CD4-positive, alpha-beta memory T cell (primary cell): ENCODE measurements at regions not wholly inside any gene's neighbourhood (a gene's known extent, or its start where the extent isn't known, plus 50 kb on each side); places are given as distances from the start of the nearest gene placed in this dataset.

Experiments
- CTCF ChIA-PET: fragments of 350-600 bp; sonication (Branson Sonifier 250); formaldehyde crosslinking; loops from one replicate; lab custom pipeline; 2021; ENCODE audit warnings: inconsistent platforms; ENCODE audit not compliant: partially characterized antibody; lab: Charles Lee
- POLR2A ChIA-PET: fragments of 350-600 bp; sonication (Branson Sonifier 250); formaldehyde crosslinking; loops from one replicate; lab custom pipeline; 2021; ENCODE audit not compliant: partially characterized antibody; lab: Charles Lee
- DNase-seq, 5 donors: peaks; one replicate each; pipeline versions ENCODE4 v3.0.0 to v3.0.0-alpha.2; 2020 to 2022; ENCODE audit warnings: mixed read lengths in 1 of 5
- H3K27ac ChIP-seq: one replicate; pipeline ENCODE4 v1.7.0; 2013; ENCODE audit warnings: low read depth, low read length
- H3K27me3 ChIP-seq: 2 replicates; pipeline ENCODE4 v1.7.0; 2013; ENCODE audit warnings: mild to moderate bottlenecking, low read length, moderate library complexity; ENCODE audit not compliant: insufficient read depth
- H3K36me3 ChIP-seq: 2 replicates; pipeline ENCODE4 v1.7.0; 2013; ENCODE audit warnings: mild to moderate bottlenecking, low read length, moderate library complexity; ENCODE audit not compliant: insufficient read depth
- H3K4me1 ChIP-seq: 2 replicates; pipeline ENCODE4 v1.7.0; 2013; ENCODE audit warnings: mild to moderate bottlenecking, low read length, moderate library complexity; ENCODE audit not compliant: insufficient read depth
- H3K4me3 ChIP-seq, 2 donors: one replicate each; pipeline ENCODE4 v1.7.0; 2013; ENCODE audit warnings: low read length in 2 of 2, mild to moderate bottlenecking in 1 of 2
- H3K9me3 ChIP-seq, 2 donors: one replicate each; pipeline ENCODE4 v1.7.0; 2013; ENCODE audit warnings: low read length in 2 of 2, control low read depth in 1 of 2; ENCODE audit not compliant: control insufficient read depth in 1 of 2
- H3K27ac Mint-ChIP-seq, 7 donors: one replicate each; pipeline ENCODE4 v1.8.0; 2020 to 2021; ENCODE audit warnings: mixed read lengths in 7 of 7, mild to moderate bottlenecking in 6 of 7, inconsistent platforms in 3 of 7, moderate library complexity in 3 of 7
- H3K27me3 Mint-ChIP-seq, 2 donors: one replicate each; pipeline ENCODE4 v1.8.0; 2020 to 2021; ENCODE audit warnings: mixed read lengths in 2 of 2
- H3K36me3 Mint-ChIP-seq, 2 donors: one replicate each; pipeline ENCODE4 v1.8.0; 2020 to 2021; ENCODE audit warnings: mixed read lengths in 2 of 2, inconsistent platforms in 1 of 2, mild to moderate bottlenecking in 1 of 2
- H3K4me1 Mint-ChIP-seq, 4 donors: one replicate each; pipeline ENCODE4 v1.8.0; 2020 to 2021; ENCODE audit warnings: mixed read lengths in 4 of 4, mild to moderate bottlenecking in 1 of 4
- H3K4me3 Mint-ChIP-seq, 8 donors: one replicate each; pipeline ENCODE4 v1.8.0; 2020 to 2021; ENCODE audit warnings: mixed read lengths in 8 of 8, mild to moderate bottlenecking in 7 of 8, moderate library complexity in 6 of 8, inconsistent platforms in 3 of 8
- H3K9me3 Mint-ChIP-seq, 8 donors: one replicate each; pipeline ENCODE4 v1.8.0; 2020 to 2021; ENCODE audit warnings: mixed read lengths in 8 of 8, mild to moderate bottlenecking in 5 of 8, inconsistent platforms in 3 of 8, moderate library complexity in 1 of 8
- intact Hi-C: fragments of 100-400 bp; cut with micrococcal nuclease; formaldehyde crosslinking; loops from one replicate; pipeline ENCODE4 v1.15.1; 2023

DNA sequence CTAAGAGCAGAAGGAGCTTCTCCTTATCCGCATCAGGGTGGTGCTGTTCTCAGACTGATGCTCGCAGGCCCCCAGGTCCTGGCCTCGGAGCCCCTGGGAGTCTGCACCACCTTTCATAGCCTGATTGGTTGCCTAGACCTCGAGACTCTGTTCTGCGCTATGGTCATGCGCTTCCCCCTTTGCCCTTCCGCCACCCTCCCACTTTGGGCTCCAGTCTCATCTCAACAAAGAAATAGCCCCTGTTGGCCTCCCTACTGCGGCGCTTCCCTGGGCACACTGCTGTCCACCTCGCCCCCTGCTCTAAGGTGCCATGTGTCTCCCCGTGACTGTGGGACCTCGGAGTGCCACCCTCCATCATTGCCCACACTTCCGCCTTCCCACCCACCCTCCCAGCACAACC lies 102.9 kb upstream of the TWIST2 start:
- no peaks in the 10 kb centered on the region for H3K27me3 ChIP-seq
- Mint-ChIP-seq H3K27ac (no peak overlapping the region), H3K9me3 (peaks cover 0 to 11% (median 10%) of the 10 kb centered on the region in 8 donors), H3K4me3 (no peak overlapping the region), H3K4me1 (peaks cover 0 to 2% (median 0%) of the 10 kb centered on the region in 4 donors), H3K36me3 (no peaks in the 10 kb centered on the region), H3K27me3 (peaks cover 21 to 33% of the 10 kb centered on the region in 2 donors)
- no peak overlapping the region for H3K27ac ChIP-seq
- H3K36me3 ChIP-seq = no peaks in the 10 kb centered on the region
- intact Hi-C loops = no loop called here
- no peak for DNase-seq
- no peak overlapping the region for H3K4me3 ChIP-seq
- ChIA-PET POLR2A (no interaction called here), CTCF (no interaction called here)
- no peaks in the 10 kb centered on the region for H3K9me3 ChIP-seq
- H3K4me1 ChIP-seq = no peaks in the 10 kb centered on the region

DNA sequence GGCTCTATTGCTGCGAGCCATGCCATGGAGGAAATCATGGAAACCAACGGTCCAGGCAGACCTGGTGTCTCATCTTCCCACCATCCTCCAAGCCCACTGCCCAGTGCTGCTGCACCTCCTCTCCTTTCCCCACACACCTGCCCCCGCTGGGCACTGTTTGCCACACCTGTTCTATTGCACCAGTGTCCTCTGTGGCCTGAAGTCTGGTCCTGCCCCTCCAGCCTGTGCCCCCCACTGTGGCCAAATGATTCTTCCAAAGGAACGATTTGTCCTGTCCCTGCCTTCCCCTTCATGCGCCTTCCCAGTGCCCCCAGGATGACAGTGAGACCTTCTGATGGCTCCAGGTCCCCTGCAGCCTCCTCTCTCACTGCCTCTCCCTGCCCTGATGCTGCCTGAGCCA lies 101.9 kb upstream of the TWIST2 start:
- Mint-ChIP-seq H3K36me3 (no peaks in the 10 kb centered on the region), H3K4me1 (peaks cover 0 to 2% (median 0%) of the 10 kb centered on the region in 4 donors), H3K9me3 (peaks cover 0 to 16% (median 10%) of the 10 kb centered on the region in 8 donors)

DNA sequence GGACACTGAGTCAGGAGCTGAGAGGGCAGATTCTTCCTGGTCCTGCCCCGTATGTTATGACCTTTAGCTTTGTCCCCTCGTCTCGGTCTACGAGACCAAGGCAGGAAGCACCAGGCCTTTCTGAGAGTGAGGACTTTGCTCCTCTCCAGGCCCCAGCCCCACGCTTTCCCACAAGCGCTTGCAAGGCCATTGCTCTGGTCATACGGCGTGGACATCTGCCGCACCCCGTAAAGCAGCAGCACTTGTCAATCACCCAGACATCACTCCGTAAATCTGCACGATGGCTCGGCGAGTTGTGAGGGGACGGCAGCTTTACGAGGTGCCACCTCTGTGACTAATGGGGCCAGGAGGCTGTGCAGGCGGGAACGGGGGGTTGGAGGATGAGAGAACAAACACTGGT lies 100.8 kb upstream of the TWIST2 start:
- Mint-ChIP-seq H3K4me1 (peaks cover 0 to 2% (median 0%) of the 10 kb centered on the region in 4 donors), H3K4me3 (no peak overlapping the region), H3K27ac (no peak overlapping the region), H3K36me3 (no peaks in the 10 kb centered on the region), H3K27me3 (peaks cover 13 to 17% of the 10 kb centered on the region in 2 donors), H3K9me3 (peaks cover 0 to 16% (median 10%) of the 10 kb centered on the region in 8 donors)
- Histone ChIP-seq H3K4me1 (no peaks in the 10 kb centered on the region), H3K9me3 (no peaks in the 10 kb centered on the region), H3K27me3 (no peaks in the 10 kb centered on the region), H3K27ac (no peak overlapping the region), H3K4me3 (no peak overlapping the region), H3K36me3 (no peaks in the 10 kb centered on the region)
- intact Hi-C loops = no loop called here
- CTCF ChIA-PET = no interaction called here
- POLR2A ChIA-PET = no interaction called here
- DNase-seq = no peak

More for the DNA sequence above, 101.9 kb upstream of the TWIST2 start:
- POLR2A ChIA-PET = no interaction called here
- CTCF ChIA-PET = no interaction called here
- Mint-ChIP-seq H3K27ac (no peak overlapping the region), H3K27me3 (peaks cover 17 to 24% of the 10 kb centered on the region in 2 donors), H3K4me3 (no peak overlapping the region)
- H3K27me3 ChIP-seq = no peaks in the 10 kb centered on the region
- H3K9me3 ChIP-seq = no peaks in the 10 kb centered on the region
- H3K27ac ChIP-seq = no peak overlapping the region
- DNase-seq = no peak
- intact Hi-C loops = no loop called here
- H3K36me3 ChIP-seq = no peaks in the 10 kb centered on the region
- no peaks in the 10 kb centered on the region for H3K4me1 ChIP-seq
- H3K4me3 ChIP-seq = no peak overlapping the region

DNA sequence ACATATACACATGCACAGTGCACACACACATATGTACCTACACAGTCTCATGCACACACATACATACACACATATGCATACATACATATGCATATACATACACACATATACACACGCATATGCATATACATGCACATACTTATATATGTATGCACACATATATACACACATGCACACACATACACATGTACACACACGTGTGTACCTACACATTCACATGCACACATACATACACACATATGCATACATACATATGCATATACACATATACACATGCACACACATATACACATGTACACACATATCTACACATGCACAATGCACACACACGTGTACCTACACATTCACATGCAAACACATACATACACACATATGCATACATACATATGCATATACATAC lies 100.3 kb upstream of the TWIST2 start:
- ChIA-PET POLR2A (no interaction called here), CTCF (no interaction called here)
- no peak overlapping the region for H3K4me3 Mint-ChIP-seq

DNA sequence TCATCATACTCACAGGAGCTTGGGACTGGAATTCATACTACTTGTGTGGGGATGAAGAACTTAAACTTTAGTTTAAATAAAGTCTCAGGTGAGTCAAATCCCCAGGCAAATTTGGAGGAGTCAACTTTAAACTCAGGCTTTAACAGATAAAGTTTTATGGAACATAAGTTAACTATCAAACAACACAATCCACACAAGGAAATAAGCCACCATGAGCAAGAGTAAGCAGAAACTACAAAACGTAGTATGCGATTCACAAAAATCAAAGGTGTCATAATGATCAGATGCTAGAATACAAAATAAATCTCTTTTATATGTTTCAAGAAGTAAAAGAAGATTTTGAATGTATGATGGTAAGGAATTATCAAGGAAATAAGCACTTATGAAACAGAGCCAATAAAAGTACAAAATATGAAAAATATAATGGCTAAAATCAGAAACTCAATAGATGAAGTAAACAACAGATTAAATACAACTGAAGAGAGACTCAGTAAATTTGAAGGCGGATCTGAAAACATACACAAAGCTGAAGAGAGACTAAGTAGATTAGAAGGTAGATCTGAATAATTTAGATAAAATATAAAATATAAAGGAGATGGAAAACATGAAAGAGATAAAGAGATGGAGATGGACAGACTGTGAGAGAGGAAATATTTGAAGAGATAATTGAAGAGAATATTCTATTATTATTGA lies 97.5 kb upstream of the TWIST2 start:
- Mint-ChIP-seq H3K9me3 (peaks cover 0 to 16% (median 10%) of the 10 kb centered on the region in 8 donors), H3K4me3 (no peak overlapping the region)

More for the DNA sequence above, 100.3 kb upstream of the TWIST2 start:
- Histone ChIP-seq H3K27me3 (no peaks in the 10 kb centered on the region), H3K4me3 (no peak overlapping the region), H3K9me3 (no peaks in the 10 kb centered on the region), H3K27ac (no peak overlapping the region), H3K36me3 (no peaks in the 10 kb centered on the region), H3K4me1 (no peaks in the 10 kb centered on the region)
- no peak overlapping the region for H3K27ac Mint-ChIP-seq
- intact Hi-C loops = no loop called here
- H3K36me3 Mint-ChIP-seq = no peaks in the 10 kb centered on the region
- peaks cover 0 to 16% (median 10%) of the 10 kb centered on the region in 8 donors for H3K9me3 Mint-ChIP-seq
- H3K4me1 Mint-ChIP-seq = peaks cover 0 to 2% (median 0%) of the 10 kb centered on the region in 4 donors
- no peak for DNase-seq
- H3K27me3 Mint-ChIP-seq = peaks cover 13 to 17% of the 10 kb centered on the region in 2 donors

DNA sequence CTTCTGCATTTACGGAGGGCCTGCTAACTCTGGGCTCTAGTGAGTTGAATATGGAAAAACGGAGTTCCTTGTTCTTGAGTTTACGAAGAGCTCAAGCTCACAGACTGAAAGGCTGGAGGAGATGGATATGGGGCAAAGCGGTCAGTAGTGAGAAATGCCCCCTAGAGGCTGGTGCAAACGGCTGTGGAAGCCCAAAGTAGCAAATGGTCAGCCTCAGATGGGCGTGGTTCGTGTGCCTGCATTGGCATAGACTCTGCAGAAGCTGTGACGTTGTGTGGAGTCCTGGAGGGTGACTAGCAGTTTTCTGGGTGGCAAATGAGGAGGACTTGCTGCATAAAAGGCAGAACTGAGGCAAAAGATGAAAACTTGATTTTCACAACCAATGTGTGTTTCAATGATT lies 93.6 kb upstream of the TWIST2 start:
- Histone ChIP-seq H3K27ac (no peak overlapping the region), H3K27me3 (no peaks in the 10 kb centered on the region), H3K36me3 (no peaks in the 10 kb centered on the region), H3K4me3 (no peak overlapping the region), H3K4me1 (no peaks in the 10 kb centered on the region), H3K9me3 (no peaks in the 10 kb centered on the region)
- Mint-ChIP-seq H3K9me3 (peaks cover 0 to 11% (median 6%) of the 10 kb centered on the region in 8 donors), H3K27me3 (peaks cover 8 to 9% of the 10 kb centered on the region in 2 donors), H3K4me3 (no peak overlapping the region), H3K4me1 (no peaks in the 10 kb centered on the region), H3K27ac (no peak overlapping the region), H3K36me3 (no peaks in the 10 kb centered on the region)
- intact Hi-C loops = no loop called here
- DNase-seq = no peak
- POLR2A ChIA-PET = no interaction called here
- CTCF ChIA-PET = no interaction called here

More for the DNA sequence above, 97.5 kb upstream of the TWIST2 start:
- no peaks in the 10 kb centered on the region for H3K9me3 ChIP-seq
- Mint-ChIP-seq H3K27ac (no peak overlapping the region), H3K27me3 (peaks cover 8 to 9% of the 10 kb centered on the region in 2 donors), H3K36me3 (no peaks in the 10 kb centered on the region), H3K4me1 (no peaks in the 10 kb centered on the region)
- no peak overlapping the region for H3K4me3 ChIP-seq
- H3K27me3 ChIP-seq = no peaks in the 10 kb centered on the region
- H3K4me1 ChIP-seq = no peaks in the 10 kb centered on the region
- H3K36me3 ChIP-seq = no peaks in the 10 kb centered on the region
- DNase-seq = no peak
- POLR2A ChIA-PET = no interaction called here
- H3K27ac ChIP-seq = no peak overlapping the region
- intact Hi-C loops = no loop called here
- CTCF ChIA-PET = no interaction called here

DNA sequence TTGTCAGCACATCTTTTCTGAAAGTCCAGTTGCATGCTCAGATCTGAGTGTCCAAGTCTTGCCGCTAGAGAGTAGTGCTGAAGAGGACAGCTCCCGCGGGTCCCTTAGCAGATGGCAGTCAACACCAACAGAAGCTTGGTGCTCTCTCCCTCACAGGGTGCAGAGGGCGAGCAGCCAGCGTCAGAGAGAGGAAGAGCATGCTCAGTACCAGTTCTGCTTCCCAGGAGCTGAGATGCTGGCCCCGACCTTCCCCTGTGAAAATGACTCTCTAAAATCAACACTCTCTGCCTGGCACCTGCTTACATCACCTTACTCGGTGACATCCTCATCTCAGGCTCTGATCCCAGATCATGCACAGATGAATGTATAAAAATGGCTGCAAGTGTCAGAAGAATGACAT lies 86.0 kb upstream of the TWIST2 start:
- H3K27ac Mint-ChIP-seq = no peak overlapping the region
- ChIA-PET POLR2A (no interaction called here), CTCF (no interaction called here)
- H3K9me3 Mint-ChIP-seq = peaks cover 0 to 4% (median 0%) of the 10 kb centered on the region in 8 donors
- peaks cover 11 to 26% of the 10 kb centered on the region in 2 donors for H3K27me3 Mint-ChIP-seq
- H3K27ac ChIP-seq = no peak overlapping the region
- H3K36me3 Mint-ChIP-seq = no peaks in the 10 kb centered on the region
- intact Hi-C loops = no loop called here
- H3K9me3 ChIP-seq = no peaks in the 10 kb centered on the region
- no peak overlapping the region for H3K4me3 Mint-ChIP-seq
- H3K27me3 ChIP-seq = no peaks in the 10 kb centered on the region
- DNase-seq = no peak
- no peaks in the 10 kb centered on the region for H3K4me1 ChIP-seq
- H3K36me3 ChIP-seq = no peaks in the 10 kb centered on the region
- no peaks in the 10 kb centered on the region for H3K4me1 Mint-ChIP-seq
- H3K4me3 ChIP-seq = no peak overlapping the region
